ENCODE measurements at regions not wholly inside any gene's neighbourhood (a gene's known extent, or its start where the extent isn't known, plus 50 kb on each side); places are given as distances from the start of the nearest gene placed in this dataset.

- no peak for DNase-seq (ENCODE audit: low spot score)
Observed at GRCh38 chr18:46295416-46295815, 191.2 kb downstream of the HAUS1 start.

GRCh38 chr18:46296656-46297055, 192.5 kb downstream of the HAUS1 start:
- no peak for DNase-seq (ENCODE audit: low spot score)

DNA sequence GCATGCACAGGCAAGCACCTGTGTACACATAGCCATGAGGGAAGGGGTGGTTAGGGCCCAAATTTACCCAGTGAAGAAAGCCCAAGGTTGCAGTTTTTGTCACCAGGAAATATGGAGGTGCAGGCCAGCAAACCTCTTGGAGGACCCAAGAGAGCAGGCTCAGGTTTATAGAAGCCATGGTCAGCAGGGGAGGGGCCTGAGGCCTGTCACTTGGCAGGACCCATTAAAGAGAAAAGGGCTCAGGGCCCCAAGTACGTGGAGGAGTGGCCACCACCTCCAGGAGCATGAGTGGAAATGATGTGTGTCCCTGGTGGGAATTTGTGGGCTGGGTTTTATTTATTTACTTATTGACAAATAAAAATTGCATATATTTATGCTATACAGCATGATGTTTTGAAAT, 192.9 kb downstream of the HAUS1 start:
- DNase-seq (ENCODE audit: low spot score): no peak

- no peak for DNase-seq (ENCODE audit: low spot score)
Observed at GRCh38 chr18:46297621-46298020, 193.4 kb downstream of the HAUS1 start.

DNA sequence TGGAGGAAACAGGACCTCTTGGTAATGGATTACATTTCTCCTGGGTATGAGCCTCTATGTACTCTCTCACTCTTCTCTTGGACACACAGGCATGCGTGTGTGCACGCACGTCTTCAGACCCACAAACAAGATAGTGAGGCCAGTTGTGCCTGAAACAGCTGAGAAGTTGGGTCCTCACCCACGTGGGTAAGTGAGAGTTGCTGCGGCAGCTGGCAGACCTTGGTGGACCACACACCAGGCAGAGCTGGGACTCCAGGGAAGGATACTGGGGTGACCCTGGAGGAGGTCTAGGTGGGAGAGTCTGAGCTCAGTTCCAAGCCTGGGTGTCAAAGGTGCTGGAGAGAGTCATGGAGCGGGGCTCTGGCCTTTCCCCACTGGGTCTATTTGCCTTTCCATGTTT, 194.3 kb downstream of the HAUS1 start:
- no peak for DNase-seq (ENCODE audit: low spot score)

DNA sequence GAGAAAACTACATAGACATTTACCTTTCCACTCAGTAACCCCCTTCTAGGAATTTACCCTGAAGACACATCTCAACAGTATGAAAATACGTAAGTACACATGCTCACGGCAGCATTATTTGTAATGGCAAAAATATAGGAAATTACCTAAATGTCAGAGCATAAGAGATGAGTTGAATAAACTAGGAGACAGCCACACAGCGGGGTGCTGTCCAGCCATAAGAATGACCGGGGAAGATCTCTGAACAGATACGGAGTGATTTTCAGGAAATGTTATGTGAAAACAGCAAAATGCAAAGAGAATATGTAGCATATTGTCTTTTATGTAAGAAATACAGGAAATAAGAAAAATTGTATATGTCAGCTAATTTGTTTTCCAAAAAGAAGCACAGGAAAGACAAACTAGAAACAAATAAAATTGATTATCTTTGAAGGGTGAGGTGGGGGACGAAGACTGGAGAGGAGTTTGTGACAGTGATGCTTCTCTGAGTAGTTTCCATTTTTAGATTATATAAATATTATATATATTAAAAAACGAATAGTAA, 195.4 kb downstream of the HAUS1 start:
- DNase-seq (ENCODE audit: low spot score): no peak

GRCh38 chr18:46301081-46301480, 196.9 kb downstream of the HAUS1 start:
- DNase-seq (ENCODE audit: low spot score): no peak

DNA sequence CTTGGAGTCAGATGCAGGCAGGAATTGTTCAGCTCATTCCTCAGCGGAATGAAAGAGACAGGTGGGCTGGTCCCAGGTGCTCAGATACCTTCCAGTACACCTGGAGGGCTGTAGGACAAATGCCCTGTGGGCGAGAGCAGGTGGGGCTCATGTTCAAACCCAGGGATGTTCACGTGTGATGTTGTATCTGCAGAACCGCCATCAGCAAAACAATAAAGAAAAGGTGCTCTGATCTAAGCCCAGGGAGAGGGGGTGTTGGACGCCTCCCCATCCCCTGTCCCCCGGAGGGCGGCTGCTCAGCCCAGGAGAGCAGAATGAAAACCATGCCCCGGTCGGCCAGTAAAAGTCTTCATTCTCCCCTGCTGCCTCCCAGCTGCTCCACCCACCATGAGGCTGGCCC, 197.4 kb downstream of the HAUS1 start:
- no peak for DNase-seq (ENCODE audit: low spot score)

GRCh38 chr18:46302528-46303485, 198.6 kb downstream of the HAUS1 start:
- no peak for DNase-seq (ENCODE audit: low spot score)

DNA sequence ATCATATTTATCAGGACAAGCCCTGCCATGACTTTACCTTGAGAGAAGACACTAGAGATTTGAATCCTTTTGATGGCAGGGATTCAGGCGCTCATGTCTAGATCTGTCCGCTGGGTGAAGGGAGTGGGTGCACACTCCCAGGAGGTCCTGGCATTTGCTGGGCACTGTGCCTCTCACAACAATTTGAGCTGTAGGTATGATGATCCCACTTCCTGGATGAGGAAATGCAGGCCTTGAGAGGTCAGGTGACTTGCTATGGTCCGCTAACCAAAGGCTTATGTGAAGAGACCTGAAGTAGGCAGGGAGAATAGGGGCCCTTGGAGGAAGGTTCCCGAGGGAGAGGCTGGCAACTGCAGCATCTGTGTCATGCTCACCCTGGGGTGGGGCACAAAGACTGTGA, 206.1 kb downstream of the HAUS1 start:
- no peak for DNase-seq (ENCODE audit: low spot score)

DNA sequence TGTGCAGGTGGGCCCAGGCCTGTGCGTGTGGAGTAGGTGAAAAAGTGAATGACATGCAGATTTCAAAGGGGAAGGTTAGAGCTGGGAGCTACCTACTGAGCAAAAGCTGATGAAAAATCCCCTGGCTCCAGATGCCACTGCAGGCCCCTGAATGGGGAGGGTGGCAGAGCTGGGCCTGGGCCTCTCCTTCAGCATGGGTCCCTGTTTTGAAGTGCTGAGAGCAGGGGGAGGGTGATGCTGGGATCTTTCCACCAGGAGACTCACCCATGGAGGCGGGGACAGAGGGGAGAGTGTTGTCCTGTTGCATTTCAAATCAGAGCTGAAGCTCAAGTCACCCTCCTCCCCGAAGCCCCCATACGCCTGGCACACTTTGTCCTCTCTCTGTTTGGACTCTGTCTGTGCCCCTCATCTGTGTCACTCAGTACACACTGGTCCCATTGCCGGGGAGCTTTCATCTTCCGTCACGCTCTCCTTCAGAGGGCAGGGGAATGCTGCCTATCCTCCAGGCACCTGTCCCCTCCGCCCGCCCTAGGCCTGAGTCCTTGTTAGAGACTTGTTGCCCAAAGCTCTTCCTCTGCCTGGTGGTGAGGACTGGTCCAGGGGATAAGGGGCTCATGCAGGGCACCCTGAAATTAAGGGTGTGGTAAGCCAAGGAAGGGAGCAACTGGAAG, 206.6 kb downstream of the HAUS1 start:
- DNase-seq (ENCODE audit: low spot score): no peak

GRCh38 chr18:46311491-46311890, 207.3 kb downstream of the HAUS1 start:
- no peak for DNase-seq (ENCODE audit: low spot score)

- no peak for DNase-seq (ENCODE audit: low spot score)
Observed at GRCh38 chr18:46312221-46312620, 208.0 kb downstream of the HAUS1 start.

- DNase-seq (ENCODE audit: low spot score): no peak
Observed at GRCh38 chr18:46313521-46313920, 209.3 kb downstream of the HAUS1 start.

DNA sequence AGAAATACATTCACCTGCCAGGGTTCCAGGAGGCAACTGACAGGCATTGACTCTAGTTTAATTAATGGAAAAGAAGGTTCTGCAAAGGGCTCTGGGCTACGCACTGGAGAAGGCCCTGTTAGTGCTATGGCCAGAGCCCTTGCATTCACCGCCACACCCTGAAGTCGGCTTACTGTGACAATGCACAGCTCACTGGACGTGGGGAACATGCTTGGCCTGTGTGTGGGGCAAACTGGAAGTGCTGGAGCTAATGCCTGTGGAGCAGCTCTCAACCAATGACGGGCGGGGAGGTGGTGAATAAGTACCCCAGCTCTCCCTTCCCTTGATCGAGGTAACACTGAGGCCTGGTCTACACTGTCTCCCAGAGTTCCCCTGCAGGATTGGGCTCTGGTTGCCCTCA, 209.8 kb downstream of the HAUS1 start:
- no peak for DNase-seq (ENCODE audit: low spot score)

- DNase-seq (ENCODE audit: low spot score): no peak
Observed at GRCh38 chr18:46315161-46315560, 211.0 kb downstream of the HAUS1 start.

GRCh38 chr18:46318356-46318755, 214.2 kb downstream of the HAUS1 start:
- no peak for DNase-seq (ENCODE audit: low spot score)

DNA sequence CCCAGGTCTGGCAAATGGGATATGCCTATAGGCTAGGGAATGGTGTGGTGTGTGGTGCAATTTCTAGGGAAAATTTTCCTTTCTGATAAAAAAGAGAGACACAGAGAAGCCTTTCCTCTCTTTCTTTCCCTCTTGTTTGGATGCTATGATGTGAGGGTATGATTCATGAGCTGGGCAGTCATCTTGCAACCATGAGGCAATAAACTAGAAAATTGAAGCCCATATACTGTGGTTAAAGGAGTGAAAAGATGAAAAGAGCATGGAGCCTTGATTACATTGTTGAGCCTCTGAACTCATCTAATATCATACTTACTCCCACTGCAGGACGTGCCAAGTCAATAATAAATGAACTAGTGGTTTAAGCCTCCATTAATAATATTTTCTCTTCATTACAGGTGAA, 215.6 kb downstream of the HAUS1 start:
- no peak for DNase-seq (ENCODE audit: low spot score)

- no peak for DNase-seq (ENCODE audit: low spot score)
Observed at GRCh38 chr18:46320297-46320696, 216.1 kb downstream of the HAUS1 start.

GRCh38 chr18:46320928-46321711, 216.9 kb downstream of the HAUS1 start:
- no peak for DNase-seq (ENCODE audit: low spot score)

GRCh38 chr18:46321955-46322354, 217.8 kb downstream of the HAUS1 start:
- DNase-seq (ENCODE audit: low spot score): no peak

- DNase-seq (ENCODE audit: low spot score): peak; percentile 62
Observed at GRCh38 chr18:46322411-46322891, 218.3 kb downstream of the HAUS1 start.
